ENCODE measurements at regions not wholly inside any gene's neighbourhood (a gene's known extent, or its start where the extent isn't known, plus 50 kb on each side); places are given as distances from the start of the nearest gene placed in this dataset.

- DNase-seq = no peak
- Histone ChIP-seq H3K4me3 (ENCODE audit: low read length) (no peak overlapping the region), H3K9me3 (ENCODE audit: control insufficient read depth, insufficient read depth, low read length) (no peaks in the 10 kb centered on the region), H3K36me3 (ENCODE audit: control insufficient read depth, insufficient read depth, low read length) (no peaks in the 10 kb centered on the region), H3K27me3 (ENCODE audit: control insufficient read depth, insufficient read depth, low read length) (no peaks in the 10 kb centered on the region), H3K27ac (ENCODE audit: low read length) (no peak overlapping the region), H3K4me1 (ENCODE audit: control insufficient read depth, insufficient read depth, low read length) (no peaks in the 10 kb centered on the region)
- TF ChIP-seq CTCF (IDR thresholded peaks at IDR 0.05) = no peak
- Mint-ChIP-seq H3K27ac (no peak overlapping the region), H3K36me3 (no peaks in the 10 kb centered on the region), H3K9me3 (peaks cover 0 to 3% of the 10 kb centered on the region in 2 donors), H3K27me3 (ENCODE audit: low read depth in 2 of 2) (peaks cover 0 to 2% of the 10 kb centered on the region in 2 donors), H3K4me1 (no peaks in the 10 kb centered on the region), H3K4me3 (no peak overlapping the region)
- intact Hi-C loops (cut with micrococcal nuclease) = no loop called here
- ATAC-seq = no peak
Observed at GRCh38 chr12:22967171-22967570, 342.2 kb downstream of the ETNK1 start.

GRCh38 chr12:22969521-22969920 is 344.6 kb downstream of the ETNK1 start:
- H3K4me1 Mint-ChIP-seq = no peaks in the 10 kb centered on the region
- 71% methylated on average over 4 of the region's 4 CpGs for WGBS (ENCODE audit: insufficient coverage)
- no peak for ATAC-seq

GRCh38 chr12:22971247-22971646 is 346.3 kb downstream of the ETNK1 start:
- no peak overlapping the region for H3K27ac ChIP-seq (ENCODE audit: low read length)
- H3K36me3 ChIP-seq (ENCODE audit: control insufficient read depth, insufficient read depth, low read length) = no peaks in the 10 kb centered on the region
- ATAC-seq (no peak), DNase-seq (no peak)
- WGBS (ENCODE audit: insufficient coverage) = 84% methylated on average over 6 of the region's 6 CpGs
- H3K4me3 ChIP-seq (ENCODE audit: low read length) = no peak overlapping the region
- H3K9me3 ChIP-seq (ENCODE audit: control insufficient read depth, insufficient read depth, low read length) = no peaks in the 10 kb centered on the region
- intact Hi-C loops (cut with micrococcal nuclease) = no loop called here
- no peaks in the 10 kb centered on the region for H3K4me1 ChIP-seq (ENCODE audit: control insufficient read depth, insufficient read depth, low read length)
- no peaks in the 10 kb centered on the region for H3K27me3 Mint-ChIP-seq (ENCODE audit: low read depth in 2 of 2)
- peaks cover 0 to 3% of the 10 kb centered on the region in 2 donors for H3K9me3 Mint-ChIP-seq
- no peak for TF ChIP-seq CTCF (IDR thresholded peaks at IDR 0.05)
- no peak overlapping the region for H3K4me3 Mint-ChIP-seq
- H3K36me3 Mint-ChIP-seq = no peaks in the 10 kb centered on the region
- no peaks in the 10 kb centered on the region for H3K4me1 Mint-ChIP-seq
- H3K27me3 ChIP-seq (ENCODE audit: control insufficient read depth, insufficient read depth, low read length) = no peaks in the 10 kb centered on the region
- H3K27ac Mint-ChIP-seq = no peak overlapping the region

More at GRCh38 chr12:22969521-22969920, 344.6 kb downstream of the ETNK1 start:
- intact Hi-C loops (cut with micrococcal nuclease) = no loop called here
- H3K4me3 ChIP-seq (ENCODE audit: low read length) = no peak overlapping the region
- H3K4me1 ChIP-seq (ENCODE audit: control insufficient read depth, insufficient read depth, low read length) = no peaks in the 10 kb centered on the region
- H3K9me3 ChIP-seq (ENCODE audit: control insufficient read depth, insufficient read depth, low read length) = no peaks in the 10 kb centered on the region
- TF ChIP-seq CTCF (IDR thresholded peaks at IDR 0.05) = no peak
- peaks cover 0 to 3% of the 10 kb centered on the region in 2 donors for H3K9me3 Mint-ChIP-seq
- no peak overlapping the region for H3K27ac ChIP-seq (ENCODE audit: low read length)
- H3K27me3 ChIP-seq (ENCODE audit: control insufficient read depth, insufficient read depth, low read length) = no peaks in the 10 kb centered on the region
- no peak overlapping the region for H3K27ac Mint-ChIP-seq
- H3K36me3 ChIP-seq (ENCODE audit: control insufficient read depth, insufficient read depth, low read length) = no peaks in the 10 kb centered on the region
- no peaks in the 10 kb centered on the region for H3K36me3 Mint-ChIP-seq
- no peak for DNase-seq
- no peaks in the 10 kb centered on the region for H3K27me3 Mint-ChIP-seq (ENCODE audit: low read depth in 2 of 2)
- H3K4me3 Mint-ChIP-seq = no peak overlapping the region

- no peaks in the 10 kb centered on the region for H3K36me3 ChIP-seq (ENCODE audit: control insufficient read depth, insufficient read depth, low read length)
- H3K27me3 ChIP-seq (ENCODE audit: control insufficient read depth, insufficient read depth, low read length) = no peaks in the 10 kb centered on the region
- TF ChIP-seq CTCF (IDR thresholded peaks at IDR 0.05) = no peak
- H3K4me1 ChIP-seq (ENCODE audit: control insufficient read depth, insufficient read depth, low read length) = no peaks in the 10 kb centered on the region
- peaks cover 0 to 3% of the 10 kb centered on the region in 2 donors for H3K9me3 Mint-ChIP-seq
- no peaks in the 10 kb centered on the region for H3K4me1 Mint-ChIP-seq
- no peak overlapping the region for H3K4me3 Mint-ChIP-seq
- no peaks in the 10 kb centered on the region for H3K36me3 Mint-ChIP-seq
- WGBS (ENCODE audit: insufficient coverage) = 95% methylated on average over 8 of the region's 12 CpGs
- no peak overlapping the region for H3K27ac Mint-ChIP-seq
- peaks cover 0 to 2% of the 10 kb centered on the region in 2 donors for H3K27me3 Mint-ChIP-seq (ENCODE audit: low read depth in 2 of 2)
- ATAC-seq (no peak), DNase-seq (no peak)
- no peaks in the 10 kb centered on the region for H3K9me3 ChIP-seq (ENCODE audit: control insufficient read depth, insufficient read depth, low read length)
- H3K27ac ChIP-seq (ENCODE audit: low read length) = no peak overlapping the region
- H3K4me3 ChIP-seq (ENCODE audit: low read length) = no peak overlapping the region
- intact Hi-C loops (cut with micrococcal nuclease) = no loop called here
Observed at GRCh38 chr12:22971701-22972191, 346.8 kb downstream of the ETNK1 start.
